ENCODE measurements at regions not wholly inside any gene's neighbourhood (a gene's known extent, or its start where the extent isn't known, plus 50 kb on each side); places are given as distances from the start of the nearest gene placed in this dataset.

DNA sequence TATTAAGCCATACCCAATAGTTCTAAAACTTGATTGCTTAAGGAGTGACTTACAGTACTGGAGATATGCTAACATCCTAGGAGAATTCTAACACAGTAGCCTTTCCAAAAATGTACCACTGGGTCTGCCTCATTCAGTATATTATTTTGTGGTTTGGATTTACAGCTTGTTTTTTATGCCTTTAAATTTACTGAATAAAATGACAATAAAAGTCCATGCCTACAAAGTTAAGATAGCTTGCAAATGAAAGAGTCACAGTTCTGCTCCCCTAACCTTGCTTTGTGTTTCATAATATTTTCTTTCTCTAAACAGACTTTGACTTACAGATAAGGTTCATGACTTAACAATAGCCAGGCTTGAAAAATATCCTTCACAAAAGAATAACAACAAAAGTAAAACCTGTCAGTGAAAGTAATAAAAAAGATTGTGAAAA lies 951.1 kb upstream of the NUDT12 start:
- no peaks in the 10 kb centered on the region for H3K36me3 Mint-ChIP-seq (ENCODE audit: low read depth)
- peaks cover 10% of the 10 kb centered on the region for H3K9me3 Mint-ChIP-seq
- ATAC-seq (ENCODE audit: low read depth) (no peak), DNase-seq (no peak)
- no peak overlapping the region for H3K4me3 Mint-ChIP-seq
- intact Hi-C loops (cut with micrococcal nuclease) = no loop called here
- no peak overlapping the region for H3K27ac Mint-ChIP-seq
- POLR2A ChIA-PET = no interaction called here
- H3K4me1 Mint-ChIP-seq = no peaks in the 10 kb centered on the region
- H3K27me3 Mint-ChIP-seq = no peaks in the 10 kb centered on the region
- CTCF ChIA-PET = no interaction called here
- TF ChIP-seq, protein P1, sequence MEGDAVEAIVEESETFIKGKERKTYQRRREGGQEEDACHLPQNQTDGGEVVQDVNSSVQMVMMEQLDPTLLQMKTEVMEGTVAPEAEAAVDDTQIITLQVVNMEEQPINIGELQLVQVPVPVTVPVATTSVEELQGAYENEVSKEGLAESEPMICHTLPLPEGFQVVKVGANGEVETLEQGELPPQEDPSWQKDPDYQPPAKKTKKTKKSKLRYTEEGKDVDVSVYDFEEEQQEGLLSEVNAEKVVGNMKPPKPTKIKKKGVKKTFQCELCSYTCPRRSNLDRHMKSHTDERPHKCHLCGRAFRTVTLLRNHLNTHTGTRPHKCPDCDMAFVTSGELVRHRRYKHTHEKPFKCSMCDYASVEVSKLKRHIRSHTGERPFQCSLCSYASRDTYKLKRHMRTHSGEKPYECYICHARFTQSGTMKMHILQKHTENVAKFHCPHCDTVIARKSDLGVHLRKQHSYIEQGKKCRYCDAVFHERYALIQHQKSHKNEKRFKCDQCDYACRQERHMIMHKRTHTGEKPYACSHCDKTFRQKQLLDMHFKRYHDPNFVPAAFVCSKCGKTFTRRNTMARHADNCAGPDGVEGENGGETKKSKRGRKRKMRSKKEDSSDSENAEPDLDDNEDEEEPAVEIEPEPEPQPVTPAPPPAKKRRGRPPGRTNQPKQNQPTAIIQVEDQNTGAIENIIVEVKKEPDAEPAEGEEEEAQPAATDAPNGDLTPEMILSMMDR (IDR thresholded peaks at IDR 0.05) = no peak

GRCh38 chr5:104513121-104513602 lies 950.6 kb upstream of the NUDT12 start:
- DNase-seq (no peak), ATAC-seq (ENCODE audit: low read depth) (no peak)
- no peaks in the 10 kb centered on the region for H3K4me1 Mint-ChIP-seq
- intact Hi-C loops (cut with micrococcal nuclease) = no loop called here
- H3K36me3 Mint-ChIP-seq (ENCODE audit: low read depth) = no peaks in the 10 kb centered on the region
- no peaks in the 10 kb centered on the region for H3K27me3 Mint-ChIP-seq
- H3K9me3 Mint-ChIP-seq = peaks cover 11% of the 10 kb centered on the region
- TF ChIP-seq, protein P1 (IDR thresholded peaks at IDR 0.05) = no peak
- POLR2A ChIA-PET = no interaction called here
- H3K4me3 Mint-ChIP-seq = no peak overlapping the region
- no peak overlapping the region for H3K27ac Mint-ChIP-seq
- CTCF ChIA-PET = no interaction called here

DNA sequence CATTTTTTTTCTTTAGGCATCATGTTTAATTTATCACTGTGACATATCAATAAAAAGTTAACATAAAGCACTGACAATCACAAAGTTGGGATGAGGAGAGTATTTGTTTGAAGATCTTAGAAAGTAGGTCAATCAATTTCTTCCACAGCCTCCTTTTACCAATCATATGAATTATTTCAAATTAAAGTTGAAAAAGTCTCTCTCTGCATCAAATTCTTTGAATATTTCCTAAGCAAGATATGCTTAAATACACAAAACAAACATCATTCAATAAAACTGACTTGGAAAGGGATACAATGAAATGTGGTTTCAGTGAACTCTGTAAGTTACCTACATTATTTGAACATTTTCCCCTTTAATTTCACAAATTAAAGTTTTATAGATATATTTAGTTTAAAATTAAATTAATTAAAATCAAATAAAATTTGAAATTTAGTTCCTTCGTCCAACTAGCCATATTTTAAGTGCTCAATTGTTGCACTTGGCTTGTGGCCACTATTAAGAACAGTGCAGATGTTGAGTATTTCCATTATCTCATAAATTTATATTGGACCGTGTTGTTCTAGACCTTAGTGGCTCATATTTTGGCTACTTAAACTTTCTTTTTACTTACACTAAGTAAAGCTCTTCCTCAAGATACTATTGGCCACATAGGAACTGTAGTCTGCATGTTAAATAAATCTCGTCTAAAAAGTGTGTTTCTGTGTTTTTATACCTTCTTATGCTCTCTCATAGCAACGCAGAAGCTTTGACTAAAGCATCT lies 949.7 kb upstream of the NUDT12 start:
- intact Hi-C loops (cut with micrococcal nuclease) = no loop called here
- TF ChIP-seq, protein P1 (IDR thresholded peaks at IDR 0.05) = no peak
- no peaks in the 10 kb centered on the region for H3K36me3 Mint-ChIP-seq (ENCODE audit: low read depth)
- POLR2A ChIA-PET = no interaction called here
- no peaks in the 10 kb centered on the region for H3K4me1 Mint-ChIP-seq
- no peak for ATAC-seq (ENCODE audit: low read depth)
- CTCF ChIA-PET = no interaction called here
- H3K27ac Mint-ChIP-seq = no peak overlapping the region
- H3K27me3 Mint-ChIP-seq = no peaks in the 10 kb centered on the region
- no peak overlapping the region for H3K4me3 Mint-ChIP-seq
- peaks cover 11% of the 10 kb centered on the region for H3K9me3 Mint-ChIP-seq
- DNase-seq = no peak

DNA sequence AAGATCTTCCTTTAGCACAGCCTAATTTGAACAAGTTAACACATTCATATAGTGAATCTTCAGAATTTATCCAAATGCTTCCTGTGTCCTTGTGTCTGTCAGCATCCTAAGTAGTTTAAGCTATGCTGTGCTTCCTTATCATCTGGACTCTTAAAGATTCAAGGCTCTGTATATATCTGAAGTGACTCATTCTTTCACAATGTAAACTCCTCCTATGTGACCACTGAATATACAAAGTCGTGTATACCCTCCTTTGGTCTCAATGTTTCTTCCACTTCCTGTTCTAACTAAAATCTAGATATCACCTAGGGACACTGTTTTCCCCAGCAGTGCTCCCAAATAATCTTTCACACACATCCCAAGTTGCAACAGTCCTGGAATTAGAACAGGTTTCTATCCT lies 935.7 kb upstream of the NUDT12 start:
- DNase-seq (no peak), ATAC-seq (ENCODE audit: low read depth) (no peak)
- Mint-ChIP-seq H3K9me3 (peaks cover 5% of the 10 kb centered on the region), H3K4me3 (no peak overlapping the region), H3K27me3 (no peaks in the 10 kb centered on the region), H3K36me3 (ENCODE audit: low read depth) (no peaks in the 10 kb centered on the region), H3K27ac (no peak overlapping the region), H3K4me1 (no peaks in the 10 kb centered on the region)
- ChIA-PET CTCF (no interaction called here), POLR2A (no interaction called here)
- intact Hi-C loops (cut with micrococcal nuclease) = no loop called here
- TF ChIP-seq, protein P1 (IDR thresholded peaks at IDR 0.05) = no peak

- TF ChIP-seq, protein P1 (IDR thresholded peaks at IDR 0.05) = no peak
- no peak for ATAC-seq (ENCODE audit: low read depth)
- no peaks in the 10 kb centered on the region for H3K4me1 Mint-ChIP-seq
These were observed 931.5 kb upstream of the NUDT12 start for GRCh38 chr5:104494083-104494482.

More at GRCh38 chr5:104494083-104494482, 931.5 kb upstream of the NUDT12 start:
- POLR2A ChIA-PET = no interaction called here
- CTCF ChIA-PET = no interaction called here
- Mint-ChIP-seq H3K36me3 (ENCODE audit: low read depth) (no peaks in the 10 kb centered on the region), H3K27ac (no peak overlapping the region), H3K27me3 (no peaks in the 10 kb centered on the region), H3K4me3 (no peak overlapping the region), H3K9me3 (peaks cover 4% of the 10 kb centered on the region)
- intact Hi-C loops (cut with micrococcal nuclease) = no loop called here
- no peak for DNase-seq

All from activated B cell treated with CpG ODN at 0.5 μM for 24 hours (primary cell).